T-cell (primary cell): ENCODE measurements at regions not wholly inside any gene's neighbourhood (a gene's known extent, or its start where the extent isn't known, plus 50 kb on each side); places are given as distances from the start of the nearest gene placed in this dataset.

Source experiments
- ATAC-seq, 4 experiments: fragments of 200-7000 bp in 3 of 4; fragments of 150-1000 bp in 1 of 4; cut with Tn5 transposase; replicated peaks in 1 of 4; 1 replicate in 3 of 4; 2 replicates in 1 of 4; pipeline ENCODE4 v1.10.0; 2021; ENCODE audit warnings: moderate library complexity in 3 of 4, mild to moderate bottlenecking in 2 of 4, moderate number of reproducible peaks in 1 of 4
- CTCF ChIA-PET, 2 donors: fragments of 300-600 bp; sonication (Branson Sonifier 250); formaldehyde crosslinking; loops; one replicate each; lab custom pipeline; 2022; ENCODE audit warnings: antibody characterized with exemption in 2 of 2; lab: Charles Lee
- POLR2A ChIA-PET, 2 donors: fragments of 300-600 bp; sonication (Branson Sonifier 250); formaldehyde crosslinking; loops; one replicate each; lab custom pipeline; 2022; ENCODE audit warnings: antibody characterized with exemption in 2 of 2; lab: Charles Lee
- DNase-seq, 35 experiments: peaks; one replicate each; pipeline versions ENCODE4 v3.0.0 to v3.0.0-alpha.2; 2013 to 2023
- H3K27ac ChIP-seq: one replicate; pipeline ENCODE4 v1.5.1; 2013; ENCODE audit warnings: low read length
- H3K27me3 ChIP-seq, 2 experiments: replicated peaks in 1 of 2; 1 replicate in 1 of 2; 2 replicates in 1 of 2; pipeline versions ENCODE4 v1.6.1 to v1.7.0; 2013; ENCODE audit warnings: low read length in 1 of 2, mixed read lengths in 1 of 2; ENCODE audit not compliant: control insufficient read depth in 2 of 2, insufficient read depth in 2 of 2; ENCODE audit errors: extremely low read depth in 1 of 2
- H3K36me3 ChIP-seq, 2 donors: 1 replicate in 1 of 2; 2 replicates in 1 of 2; pipeline versions ENCODE4 v1.6.1 to v1.7.0; 2013; ENCODE audit warnings: low read length in 1 of 2; ENCODE audit not compliant: control insufficient read depth in 2 of 2, insufficient read depth in 1 of 2; ENCODE audit errors: extremely low read depth in 1 of 2
- H3K4me1 ChIP-seq, 2 experiments: 1 replicate in 1 of 2; 2 replicates in 1 of 2; pipeline versions ENCODE4 v1.6.1 to v1.7.0; 2013; ENCODE audit warnings: low read length in 2 of 2, mixed read lengths in 1 of 2; ENCODE audit not compliant: insufficient read depth in 2 of 2, control insufficient read depth in 1 of 2; ENCODE audit errors: extremely low read depth in 1 of 2
- H3K4me3 ChIP-seq, 2 donors: 1 replicate in 1 of 2; 2 replicates in 1 of 2; pipeline versions ENCODE4 v1.5.1 to v1.7.0; 2013; ENCODE audit warnings: mild to moderate bottlenecking in 2 of 2, low read length in 1 of 2, moderate library complexity in 1 of 2; ENCODE audit not compliant: control insufficient read depth in 1 of 2; ENCODE audit errors: extremely low read depth in 1 of 2
- H3K9me3 ChIP-seq: 2 replicates; pipeline ENCODE4 v1.7.0; 2013
- H3K27ac Mint-ChIP-seq, 2 donors: one replicate each; pipeline ENCODE4 v1.8.0; 2020 to 2021; ENCODE audit warnings: mild to moderate bottlenecking in 2 of 2, mixed read lengths in 2 of 2
- H3K27me3 Mint-ChIP-seq, 2 donors: one replicate each; pipeline ENCODE4 v1.8.0; 2021 to 2022; ENCODE audit warnings: mixed read lengths in 2 of 2
- H3K36me3 Mint-ChIP-seq: one replicate; pipeline ENCODE4 v1.8.0; 2021; ENCODE audit warnings: mixed read lengths
- H3K4me1 Mint-ChIP-seq, 3 donors: one replicate each; pipeline ENCODE4 v1.8.0; 2020 to 2022; ENCODE audit warnings: mixed read lengths in 3 of 3, mild to moderate bottlenecking in 1 of 3
- H3K4me3 Mint-ChIP-seq, 3 donors: one replicate each; pipeline ENCODE4 v1.8.0; 2020 to 2022; ENCODE audit warnings: mild to moderate bottlenecking in 3 of 3, mixed read lengths in 3 of 3, moderate library complexity in 3 of 3
- H3K9me3 Mint-ChIP-seq, 3 donors: one replicate each; pipeline ENCODE4 v1.8.0; 2020 to 2022; ENCODE audit warnings: mixed read lengths in 3 of 3
- WGBS: methylation state at CpG from one replicate; pipeline ENCODE4 v1.1.5; 2013; ENCODE audit warnings: missing lambda C conversion rate; ENCODE audit not compliant: insufficient coverage; 5-methylcytosine and 5-hydroxymethylcytosine counted together

- Histone ChIP-seq H3K9me3 (no peaks in the 10 kb centered on the region), H3K4me1 (no peaks in the 10 kb centered on the region), H3K27me3 (no peaks in the 10 kb centered on the region), H3K36me3 (no peaks in the 10 kb centered on the region), H3K27ac (no peak overlapping the region), H3K4me3 (no peak overlapping the region)
- H3K27ac Mint-ChIP-seq = no peak overlapping the region
- no peak overlapping the region for H3K4me3 Mint-ChIP-seq
- CTCF ChIA-PET = no interaction called here
- H3K4me1 Mint-ChIP-seq = no peaks in the 10 kb centered on the region
- DNase-seq = no peak
- no peaks in the 10 kb centered on the region for H3K36me3 Mint-ChIP-seq
- peaks cover 12 to 14% (median 14%) of the 10 kb centered on the region in 3 donors for H3K9me3 Mint-ChIP-seq
- no peaks in the 10 kb centered on the region for H3K27me3 Mint-ChIP-seq
- ATAC-seq = no peak
- WGBS = no CpG with 5 or more reads among the region's 2 CpGs
- POLR2A ChIA-PET = no interaction called here
These were observed 713.4 kb upstream of the PCDH20 start for GRCh38 chr13:62129000-62129551.

- CTCF ChIA-PET = no interaction called here
- Mint-ChIP-seq H3K27ac (no peak overlapping the region), H3K36me3 (no peaks in the 10 kb centered on the region), H3K4me1 (no peaks in the 10 kb centered on the region), H3K27me3 (no peaks in the 10 kb centered on the region), H3K4me3 (no peak overlapping the region), H3K9me3 (peaks cover 5 to 12% (median 6%) of the 10 kb centered on the region in 3 donors)
- Histone ChIP-seq H3K27me3 (no peaks in the 10 kb centered on the region), H3K27ac (no peak overlapping the region), H3K9me3 (no peaks in the 10 kb centered on the region), H3K4me1 (no peaks in the 10 kb centered on the region), H3K36me3 (no peaks in the 10 kb centered on the region), H3K4me3 (no peak overlapping the region)
- POLR2A ChIA-PET = no interaction called here
- no peak for DNase-seq
- WGBS = no CpG with 5 or more reads among the region's 1 CpG
- ATAC-seq = no peak
These were observed 710.8 kb upstream of the PCDH20 start for GRCh38 chr13:62126400-62126799.

GRCh38 chr13:62125451-62125850 lies 709.8 kb upstream of the PCDH20 start:
- no peaks in the 10 kb centered on the region for H3K36me3 Mint-ChIP-seq

GRCh38 chr13:62123409-62123808 lies 707.8 kb upstream of the PCDH20 start:
- Mint-ChIP-seq H3K27ac (no peak overlapping the region), H3K27me3 (no peaks in the 10 kb centered on the region), H3K9me3 (peaks cover 0 to 6% (median 4%) of the 10 kb centered on the region in 3 donors), H3K4me3 (no peak overlapping the region), H3K4me1 (no peaks in the 10 kb centered on the region), H3K36me3 (no peaks in the 10 kb centered on the region)
- Histone ChIP-seq H3K36me3 (no peaks in the 10 kb centered on the region), H3K9me3 (no peaks in the 10 kb centered on the region), H3K27me3 (no peaks in the 10 kb centered on the region), H3K27ac (no peak overlapping the region), H3K4me1 (no peaks in the 10 kb centered on the region), H3K4me3 (no peak overlapping the region)
- ChIA-PET CTCF (no interaction called here), POLR2A (no interaction called here)
- DNase-seq (no peak), ATAC-seq (no peak)
- no CpG with 5 or more reads among the region's 2 CpGs for WGBS

More at GRCh38 chr13:62125451-62125850, 709.8 kb upstream of the PCDH20 start:
- Mint-ChIP-seq H3K4me3 (no peak overlapping the region), H3K27ac (no peak overlapping the region), H3K9me3 (peaks cover 0 to 12% (median 6%) of the 10 kb centered on the region in 3 donors), H3K27me3 (no peaks in the 10 kb centered on the region), H3K4me1 (no peaks in the 10 kb centered on the region)
- Histone ChIP-seq H3K27me3 (no peaks in the 10 kb centered on the region), H3K36me3 (no peaks in the 10 kb centered on the region), H3K4me1 (no peaks in the 10 kb centered on the region), H3K27ac (no peak overlapping the region), H3K4me3 (no peak overlapping the region), H3K9me3 (no peaks in the 10 kb centered on the region)
- no peak for DNase-seq
- no CpG with 5 or more reads among the region's 1 CpG for whole genome bisulfite sequencing
- no peak for ATAC-seq
- ChIA-PET POLR2A (no interaction called here), CTCF (no interaction called here)

GRCh38 chr13:62122434-62122833 lies 706.8 kb upstream of the PCDH20 start:
- no peaks in the 10 kb centered on the region for H3K4me1 ChIP-seq
- no peaks in the 10 kb centered on the region for H3K36me3 ChIP-seq
- H3K27ac ChIP-seq = no peak overlapping the region
- no peak overlapping the region for H3K4me3 Mint-ChIP-seq
- H3K9me3 ChIP-seq = no peaks in the 10 kb centered on the region
- no peaks in the 10 kb centered on the region for H3K27me3 Mint-ChIP-seq
- WGBS = no CpG with 5 or more reads among the region's 2 CpGs
- ATAC-seq (no peak), DNase-seq (no peak)
- H3K27me3 ChIP-seq = no peaks in the 10 kb centered on the region
- H3K9me3 Mint-ChIP-seq = peaks cover 0 to 4% (median 2%) of the 10 kb centered on the region in 3 donors
- ChIA-PET POLR2A (no interaction called here), CTCF (no interaction called here)
- no peak overlapping the region for H3K27ac Mint-ChIP-seq
- no peaks in the 10 kb centered on the region for H3K36me3 Mint-ChIP-seq
- H3K4me3 ChIP-seq = no peak overlapping the region
- H3K4me1 Mint-ChIP-seq = no peaks in the 10 kb centered on the region

- ChIA-PET POLR2A (no interaction called here), CTCF (no interaction called here)
- no peak overlapping the region for H3K4me3 Mint-ChIP-seq
- Histone ChIP-seq H3K4me3 (no peak overlapping the region), H3K27ac (no peak overlapping the region), H3K27me3 (no peaks in the 10 kb centered on the region), H3K9me3 (no peaks in the 10 kb centered on the region), H3K4me1 (no peaks in the 10 kb centered on the region), H3K36me3 (no peaks in the 10 kb centered on the region)
- DNase-seq (no peak), ATAC-seq (no peak)
- peaks cover 5 to 7% (median 5%) of the 10 kb centered on the region in 3 donors for H3K9me3 Mint-ChIP-seq
- WGBS = no CpG with 5 or more reads among the region's 5 CpGs
- H3K27me3 Mint-ChIP-seq = no peaks in the 10 kb centered on the region
- no peaks in the 10 kb centered on the region for H3K36me3 Mint-ChIP-seq
- no peak overlapping the region for H3K27ac Mint-ChIP-seq
- H3K4me1 Mint-ChIP-seq = no peaks in the 10 kb centered on the region
These were observed 704.4 kb upstream of the PCDH20 start for GRCh38 chr13:62119739-62120700.
